ENCODE measurements at regions not wholly inside any gene's neighbourhood (a gene's known extent, or its start where the extent isn't known, plus 50 kb on each side); places are given as distances from the start of the nearest gene placed in this dataset.

DNA sequence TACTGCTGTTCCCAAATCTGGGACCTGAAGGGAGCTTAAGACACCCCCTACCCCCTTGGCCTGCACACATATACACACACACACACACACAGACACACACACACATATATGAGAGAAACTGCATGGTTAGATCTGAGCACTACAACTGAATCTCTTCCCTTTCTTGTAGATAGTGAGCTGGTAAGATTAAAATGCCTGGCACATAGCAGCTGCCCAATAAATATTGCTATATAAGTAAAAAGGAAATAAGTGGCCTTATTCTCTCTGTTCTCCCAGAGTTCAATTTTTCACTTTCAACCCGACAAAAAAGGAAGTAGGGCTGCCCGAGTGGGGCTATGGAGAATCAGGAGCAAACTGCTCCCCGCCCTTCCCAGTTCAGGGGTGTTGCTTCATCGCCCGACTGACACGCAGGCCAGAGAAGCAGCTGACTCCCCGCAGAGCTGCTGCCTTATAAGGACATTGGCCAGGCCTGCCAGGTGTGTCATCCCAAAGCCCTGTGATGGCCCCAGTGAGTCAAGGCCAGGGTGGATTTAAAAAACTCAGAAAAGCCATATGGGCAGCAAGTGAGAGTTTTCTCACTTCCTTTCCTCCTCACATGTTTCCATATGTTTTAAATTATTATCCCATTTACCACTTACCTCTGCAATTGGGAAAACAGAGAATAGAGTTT, 106.5 kb upstream of the SLC44A3 start:
- no peak overlapping the region for H3K4me3 ChIP-seq
- peak overlapping the region in 5 of 8 donors; percentile 0 to 54 (median 22) for H3K27ac ChIP-seq
- no peaks in the 10 kb centered on the region for H3K27me3 ChIP-seq (replicated peaks in 1 of 7)
- DNase-seq = peak; percentile 89
- no peaks in the 10 kb centered on the region for H3K9me3 ChIP-seq
- H3K36me3 ChIP-seq = no peaks in the 10 kb centered on the region
- intact Hi-C loops (cut with DNase I; ENCODE audit: low total_unique reads) = no loop called here
- peaks cover 0 to 25% (median 0%) of the 10 kb centered on the region in 6 donors for H3K4me1 ChIP-seq
- WGBS, 5 donors = 25 to 40% (median 33%) methylated on average over 7 of the region's 7 CpGs
- peak; percentile 28 to 58 (median 42) for TF ChIP-seq POLR2AphosphoS5 (IDR thresholded peaks at IDR 0.05)
- no peak for TF ChIP-seq CTCF (IDR thresholded peaks at IDR 0.05 in 8 of 11, conservative IDR thresholded peaks at IDR 0.05 in 3 of 11)

DNA sequence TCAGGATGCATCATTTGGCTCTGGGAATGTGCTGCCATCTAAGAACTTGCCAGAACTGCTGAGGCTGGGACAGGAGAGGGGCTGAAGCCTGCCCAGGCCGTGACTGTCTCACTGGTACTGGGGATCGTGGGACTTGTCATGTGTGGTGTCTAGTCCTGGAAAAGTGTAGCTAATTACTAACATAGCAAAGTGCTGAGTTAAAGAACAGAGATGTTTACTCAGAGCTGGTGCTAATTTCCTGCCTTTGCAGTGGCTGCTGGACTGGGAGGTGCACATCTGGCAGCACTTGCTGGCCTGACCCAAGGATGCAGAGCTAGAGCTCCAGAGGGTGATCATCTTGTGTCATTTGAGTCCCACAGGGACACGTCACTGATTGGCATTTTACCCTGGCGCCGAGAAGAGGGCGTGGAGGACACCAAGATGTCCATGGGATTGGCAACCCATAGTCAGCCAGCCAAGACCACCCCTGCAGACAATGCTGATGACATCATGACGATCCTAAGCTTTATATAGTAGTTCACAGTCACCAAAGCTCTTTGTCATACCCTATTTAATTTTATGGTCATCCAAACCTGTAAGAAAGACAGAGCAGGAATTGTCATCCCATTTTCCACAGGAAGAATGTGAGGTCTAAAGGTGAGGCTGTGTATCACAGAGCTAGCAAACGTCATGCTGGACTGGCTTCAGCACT, 110.1 kb upstream of the SLC44A3 start:
- no peaks in the 10 kb centered on the region for H3K9me3 ChIP-seq
- no peak for DNase-seq
- 71 to 78% (median 76%) methylated on average over 8 of the region's 8 CpGs for WGBS, 5 donors
- no peak overlapping the region for H3K27ac ChIP-seq
- no peak for TF ChIP-seq CTCF (IDR thresholded peaks at IDR 0.05 in 8 of 11, conservative IDR thresholded peaks at IDR 0.05 in 3 of 11)
- no peak for TF ChIP-seq POLR2A (IDR thresholded peaks at IDR 0.05)
- TF ChIP-seq POLR2AphosphoS5 (IDR thresholded peaks at IDR 0.05) = no peak
- peaks cover 0 to 18% (median 0%) of the 10 kb centered on the region in 6 donors for H3K4me1 ChIP-seq
- H3K36me3 ChIP-seq = no peaks in the 10 kb centered on the region
- H3K27me3 ChIP-seq (replicated peaks in 1 of 7) = no peaks in the 10 kb centered on the region
- intact Hi-C loops (cut with DNase I; ENCODE audit: low total_unique reads) = no loop called here
- no peak overlapping the region for H3K4me3 ChIP-seq

- DNase-seq = no peak
- Histone ChIP-seq H3K36me3 (no peaks in the 10 kb centered on the region), H3K9me3 (no peaks in the 10 kb centered on the region), H3K27me3 (replicated peaks in 1 of 7) (no peaks in the 10 kb centered on the region), H3K4me1 (peaks cover 0 to 10% (median 0%) of the 10 kb centered on the region in 6 donors), H3K4me3 (no peak overlapping the region), H3K27ac (no peak overlapping the region)
- intact Hi-C loops (cut with DNase I; ENCODE audit: low total_unique reads) = no loop called here
- TF ChIP-seq POLR2AphosphoS5 (IDR thresholded peaks at IDR 0.05) = no peak
- TF ChIP-seq POLR2A (IDR thresholded peaks at IDR 0.05) = no peak
- TF ChIP-seq CTCF (IDR thresholded peaks at IDR 0.05 in 8 of 11, conservative IDR thresholded peaks at IDR 0.05 in 3 of 11) = no peak
- WGBS, 5 donors = 80 to 94% (median 82%) methylated on average over 8 of the region's 8 CpGs
Observed at GRCh38 chr1:94708811-94709210, 111.3 kb upstream of the SLC44A3 start.

DNA sequence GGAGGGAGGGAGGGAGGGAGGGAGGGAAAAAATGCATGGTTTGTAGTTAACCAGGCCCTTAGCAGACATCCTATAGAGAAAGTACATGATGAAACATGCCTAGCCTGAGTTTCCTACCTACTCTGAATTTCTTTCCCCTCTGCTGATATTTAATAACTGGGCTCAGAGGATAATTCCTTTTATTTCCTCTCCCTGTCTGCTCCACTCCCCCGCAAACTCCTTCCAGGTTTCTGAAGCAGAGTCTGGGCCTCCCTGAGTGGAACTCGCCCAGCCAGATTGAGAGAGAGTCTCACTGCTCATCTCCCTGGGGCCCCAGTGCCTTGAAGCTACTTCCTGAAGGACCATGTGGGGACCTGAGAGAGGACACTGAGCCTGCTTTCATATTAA, 111.9 kb upstream of the SLC44A3 start:
- TF ChIP-seq CTCF (IDR thresholded peaks at IDR 0.05 in 8 of 11, conservative IDR thresholded peaks at IDR 0.05 in 3 of 11) (no peak), POLR2A (IDR thresholded peaks at IDR 0.05) (no peak), POLR2AphosphoS5 (IDR thresholded peaks at IDR 0.05) (no peak)
- intact Hi-C loops (cut with DNase I; ENCODE audit: low total_unique reads) = no loop called here
- WGBS, 5 donors = 79 to 93% (median 83%) methylated on average over 2 of the region's 2 CpGs

More for the DNA sequence above, 111.9 kb upstream of the SLC44A3 start:
- no peaks in the 10 kb centered on the region for H3K9me3 ChIP-seq
- H3K27ac ChIP-seq = no peak overlapping the region
- H3K27me3 ChIP-seq (replicated peaks in 1 of 7) = no peaks in the 10 kb centered on the region
- peaks cover 0 to 5% (median 0%) of the 10 kb centered on the region in 6 donors for H3K4me1 ChIP-seq
- H3K4me3 ChIP-seq = no peak overlapping the region
- no peaks in the 10 kb centered on the region for H3K36me3 ChIP-seq
- DNase-seq = no peak

All from spleen (tissue), 11 donors.